ENCODE measurements at regions not wholly inside any gene's neighbourhood (a gene's known extent, or its start where the extent isn't known, plus 50 kb on each side); places are given as distances from the start of the nearest gene placed in this dataset.
"Not testable (repeated sequence)": the region's sequence is repeated elsewhere in the genome, so short reads cannot be mapped to it uniquely, and the experiment has no call there.

GRCh38 chr17:6255322-6255721 lies 179.6 kb downstream of the AIPL1 start:
- DNase-seq (ENCODE audit: low read depth): no peak
- TF ChIP-seq CTCF (IDR thresholded peaks at IDR 0.05; ENCODE audit: low read length, missing control alignments): no peak
- H3K4me3 ChIP-seq (replicated peaks; ENCODE audit: low read depth, low read length): no peak overlapping the region

- no peak overlapping the region for H3K4me3 ChIP-seq (replicated peaks; ENCODE audit: low read depth, low read length)
- TF ChIP-seq CTCF (IDR thresholded peaks at IDR 0.05; ENCODE audit: low read length, missing control alignments): no peak
- no peak for DNase-seq (ENCODE audit: low read depth)
Measured at GRCh38 chr17:6254036-6254435, 180.9 kb downstream of the AIPL1 start.

DNA sequence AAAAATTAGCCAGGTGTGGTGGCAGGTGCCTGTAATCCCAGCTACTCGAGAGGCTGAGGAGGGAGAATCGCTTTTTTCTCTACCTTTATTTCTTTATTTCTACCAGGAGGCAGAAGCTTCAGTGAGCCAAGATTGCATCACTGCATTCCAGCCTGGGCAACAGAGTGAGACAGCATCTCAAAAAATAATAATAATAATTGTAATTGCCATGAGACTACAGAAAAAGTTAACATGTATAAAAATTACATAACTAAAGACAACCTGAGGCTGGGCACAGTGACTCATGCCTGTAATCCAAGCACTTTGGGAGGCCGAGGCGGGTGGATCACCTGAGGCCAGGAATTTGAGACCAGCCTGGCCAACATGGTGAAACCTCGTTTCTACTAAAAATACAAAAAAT lies 181.5 kb downstream of the WSCD1 start:
- DNase-seq (ENCODE audit: low read depth): not testable (repeated sequence)

GRCh38 chr17:6249732-6250131 lies 179.6 kb downstream of the WSCD1 start:
- DNase-seq (ENCODE audit: low read depth): no peak
- no peak overlapping the region for H3K4me3 ChIP-seq (replicated peaks; ENCODE audit: low read depth, low read length)
- TF ChIP-seq CTCF (IDR thresholded peaks at IDR 0.05; ENCODE audit: low read length, missing control alignments): no peak

More for the DNA sequence above, 181.5 kb downstream of the WSCD1 start:
- not testable (repeated sequence) for H3K4me3 ChIP-seq (replicated peaks; ENCODE audit: low read depth, low read length)

- DNase-seq (ENCODE audit: low read depth): no peak
- TF ChIP-seq CTCF (IDR thresholded peaks at IDR 0.05; ENCODE audit: low read length, missing control alignments): no peak
- no peak overlapping the region for H3K4me3 ChIP-seq (replicated peaks; ENCODE audit: low read depth, low read length)
Measured at GRCh38 chr17:6248061-6248460, 177.9 kb downstream of the WSCD1 start.

- no peak overlapping the region for H3K4me3 ChIP-seq (replicated peaks; ENCODE audit: low read depth, low read length)
- TF ChIP-seq CTCF (IDR thresholded peaks at IDR 0.05; ENCODE audit: low read length, missing control alignments): no peak
- no peak for DNase-seq (ENCODE audit: low read depth)
Measured at GRCh38 chr17:6245301-6246177, 175.4 kb downstream of the WSCD1 start.

- H3K4me3 ChIP-seq (replicated peaks; ENCODE audit: low read depth, low read length): no peak overlapping the region
- no peak for TF ChIP-seq CTCF (IDR thresholded peaks at IDR 0.05; ENCODE audit: low read length, missing control alignments)
- no peak for DNase-seq (ENCODE audit: low read depth)
Measured at GRCh38 chr17:6244796-6245195, 174.6 kb downstream of the WSCD1 start.
